ENCODE measurements at regions not wholly inside any gene's neighbourhood (a gene's known extent, or its start where the extent isn't known, plus 50 kb on each side); places are given as distances from the start of the nearest gene placed in this dataset.

DNA sequence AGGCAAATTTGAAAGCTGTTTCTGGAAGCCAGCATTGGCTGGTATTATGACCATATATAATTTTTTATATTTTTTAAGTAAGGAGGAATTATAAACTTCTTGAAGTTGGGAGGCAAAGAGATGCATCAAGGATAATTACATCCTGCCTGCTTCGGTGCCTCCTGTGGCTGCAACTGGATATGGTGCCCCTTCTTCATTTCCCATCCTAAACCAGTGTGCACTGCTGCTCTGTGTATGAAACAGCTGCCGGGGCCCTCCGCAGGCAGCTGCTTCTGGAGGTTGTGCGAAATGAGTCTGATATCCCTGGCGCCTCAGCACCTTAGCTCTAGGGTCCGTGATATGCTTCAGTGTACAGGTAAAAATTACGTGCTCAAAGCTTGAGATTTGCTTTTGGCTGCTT lies 304.2 kb downstream of the ENC1 start:
- DNase-seq = no peak

DNA sequence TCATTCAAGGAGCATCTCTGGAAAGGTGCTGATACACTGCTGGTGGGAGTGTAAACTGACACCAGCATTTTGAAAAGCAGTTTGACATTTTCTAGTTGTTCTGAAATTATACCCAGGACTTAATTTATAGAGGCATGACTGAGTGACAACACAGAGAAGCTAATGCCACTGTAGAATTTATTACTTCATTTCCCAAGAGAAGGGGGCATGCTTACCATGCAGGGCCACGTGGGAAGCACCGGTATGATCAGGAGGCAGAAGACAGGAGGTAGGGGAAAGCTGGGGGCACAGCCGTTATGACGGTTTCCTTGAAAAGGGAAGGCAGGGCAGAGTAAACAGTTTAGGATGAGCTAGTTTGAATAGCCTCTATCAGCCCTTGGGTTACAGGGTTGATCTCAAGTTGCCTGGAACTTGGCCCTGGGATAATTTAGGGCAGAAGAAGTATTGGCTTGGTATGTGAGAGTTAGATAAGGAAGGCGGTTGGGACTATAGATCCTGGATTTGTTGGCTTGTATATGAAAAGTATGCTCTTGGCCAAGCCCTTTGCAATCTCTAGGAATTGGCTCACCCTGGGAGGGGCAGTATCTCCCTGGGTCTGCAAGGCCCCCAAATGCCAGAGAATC lies 305.7 kb downstream of the ENC1 start:
- DNase-seq = no peak

DNA sequence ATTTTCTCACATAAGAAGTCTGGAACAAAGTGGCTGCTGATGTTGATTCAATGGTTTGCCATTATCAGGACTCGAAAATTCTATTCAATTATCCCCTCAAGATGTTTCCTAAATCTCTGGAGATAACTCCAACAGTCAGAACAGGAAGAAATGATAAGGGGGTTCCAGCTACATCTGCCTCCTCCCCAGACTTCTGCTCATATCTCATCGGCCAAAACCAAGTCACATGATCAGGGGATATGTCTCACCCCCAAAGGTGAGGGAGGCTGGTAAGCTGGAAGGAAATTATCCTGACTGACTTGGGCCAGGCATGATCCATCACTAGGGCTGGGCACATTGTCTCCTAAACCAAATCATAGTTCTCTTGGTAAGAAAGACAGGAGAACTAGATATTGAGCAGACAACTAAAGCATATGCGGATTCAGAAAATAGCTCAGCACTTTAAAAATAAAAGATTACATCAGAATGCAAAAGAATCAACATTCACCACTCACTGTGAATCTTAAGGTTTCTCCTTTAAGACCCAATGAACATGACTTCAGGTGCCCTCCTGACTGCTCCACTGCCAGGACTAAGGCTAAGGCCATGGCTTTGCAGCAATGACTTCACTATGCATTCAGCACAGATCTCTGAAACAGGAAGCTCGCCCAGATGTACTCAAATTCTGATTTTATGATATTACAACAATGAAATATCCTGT lies 306.3 kb downstream of the ENC1 start:
- no peak for DNase-seq

GRCh38 chr5:74333430-74333829 lies 307.1 kb downstream of the ENC1 start:
- no peak for DNase-seq

GRCh38 chr5:74332682-74333081 lies 307.8 kb downstream of the ENC1 start:
- DNase-seq = no peak

- no peak for DNase-seq
Measured at GRCh38 chr5:74332006-74332405, 308.5 kb downstream of the ENC1 start.

DNA sequence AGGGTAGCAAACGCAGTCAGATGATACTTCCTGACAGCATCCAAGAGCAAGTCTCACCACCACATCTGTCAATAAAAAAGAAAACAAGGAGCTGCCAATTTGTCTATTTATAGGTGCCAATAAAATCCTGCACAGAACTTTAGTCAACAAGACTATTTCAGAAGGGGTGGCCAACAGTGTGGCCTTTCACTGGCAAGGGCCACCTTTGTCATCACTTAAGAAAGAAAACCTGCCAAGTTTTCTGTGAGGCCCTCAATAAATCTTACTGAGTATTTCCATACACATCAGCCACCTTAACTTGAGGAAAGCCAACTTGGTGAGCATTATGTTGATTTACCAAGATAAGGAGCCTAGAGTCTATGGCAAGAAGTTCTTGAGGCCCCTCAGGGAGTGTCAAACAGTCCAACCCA lies 312.3 kb downstream of the ENC1 start:
- DNase-seq = no peak

GRCh38 chr5:74327339-74327685 lies 313.2 kb downstream of the ENC1 start:
- DNase-seq = no peak

DNA sequence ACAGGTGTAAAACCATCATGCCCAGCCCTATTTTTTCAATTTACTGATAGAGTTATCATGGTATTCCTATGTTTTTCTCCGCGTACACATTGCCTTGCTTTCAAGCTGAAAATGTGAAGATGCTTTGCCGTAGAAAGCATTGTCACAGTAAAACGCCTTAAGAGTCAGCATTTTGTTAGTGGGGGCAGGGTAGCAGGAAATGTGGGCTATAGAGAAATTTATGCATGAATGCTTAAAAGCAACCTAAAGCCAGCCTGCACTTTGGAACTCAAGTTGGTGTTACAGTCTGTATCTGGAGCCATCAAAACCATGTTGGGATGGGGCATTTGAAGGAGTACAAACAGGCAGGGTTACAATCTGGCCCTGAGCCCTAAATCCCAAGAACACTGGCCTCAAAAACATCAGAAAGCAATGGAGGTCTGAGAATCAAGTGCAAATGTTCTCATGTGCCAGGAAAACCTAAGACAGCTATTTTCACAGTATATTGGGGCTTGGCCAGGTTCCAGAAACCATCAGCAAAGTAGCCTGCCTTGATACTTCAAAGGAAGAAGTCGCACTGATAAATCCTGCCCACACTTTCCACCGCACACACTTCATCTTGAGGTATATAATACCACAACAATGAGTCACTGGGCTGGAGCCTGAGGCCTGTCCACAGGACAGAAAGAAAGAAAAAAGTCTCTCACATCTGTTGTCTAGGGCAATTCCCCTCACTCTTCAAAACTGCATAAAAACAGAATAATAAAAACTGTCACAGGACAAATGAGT lies 313.8 kb downstream of the ENC1 start:
- DNase-seq = peak; percentile 2

DNA sequence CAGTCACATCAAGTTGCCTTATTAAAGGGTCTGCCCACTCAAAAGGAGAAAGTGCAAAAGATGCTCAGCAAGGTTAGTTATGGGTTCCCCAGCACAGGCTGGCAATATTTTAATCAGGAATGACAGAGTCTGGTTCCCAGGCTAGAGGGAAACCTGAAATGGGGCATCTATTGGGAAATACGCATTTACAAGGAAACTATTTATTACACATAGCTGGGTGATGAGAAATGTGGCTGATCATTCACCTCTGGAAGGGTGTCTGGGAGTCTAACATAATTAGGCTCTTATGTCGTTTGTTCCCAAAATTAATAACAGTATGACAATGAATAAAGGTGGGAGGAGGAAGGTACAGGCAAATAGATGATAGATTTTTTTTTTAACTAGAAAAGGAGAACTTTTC lies 314.7 kb downstream of the ENC1 start:
- no peak for DNase-seq

DNA sequence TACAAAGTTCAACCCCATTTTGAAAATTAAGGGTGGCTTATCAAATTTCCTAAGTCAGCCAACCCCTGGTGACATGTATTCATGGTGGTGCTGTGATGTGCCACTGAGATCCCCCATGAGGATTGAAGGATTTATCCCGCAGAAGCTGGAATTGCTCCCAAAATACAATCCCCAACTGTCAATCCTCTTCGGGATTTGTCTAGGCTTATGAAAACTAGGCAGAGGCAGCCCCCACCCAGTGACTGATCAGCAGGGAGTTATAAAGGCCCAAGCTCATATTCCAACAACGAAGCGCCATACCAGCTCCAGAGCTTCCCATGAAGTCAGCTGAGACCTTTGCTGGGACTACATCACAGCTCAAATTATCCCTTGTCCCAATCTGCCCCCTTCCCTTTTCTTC lies 316.0 kb downstream of the ENC1 start:
- DNase-seq = no peak

DNA sequence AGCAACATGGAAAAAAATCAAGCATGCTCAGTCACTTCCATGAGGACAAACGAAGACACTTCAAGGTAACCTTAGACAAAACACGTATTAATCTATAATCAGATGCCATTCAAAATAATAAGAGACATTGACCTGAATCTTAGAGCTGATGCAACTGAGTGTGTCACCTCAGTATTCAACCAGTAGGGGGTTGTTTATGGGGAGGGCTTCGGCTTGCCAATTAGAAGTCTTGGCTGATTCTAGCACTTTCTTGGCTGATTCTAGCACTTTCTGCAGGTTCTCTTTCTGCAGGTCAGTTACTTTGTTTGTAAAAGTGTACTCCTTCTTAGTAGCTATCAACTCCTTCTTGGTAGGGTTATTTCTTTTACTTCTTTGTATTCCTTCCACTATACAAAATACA lies 317.6 kb downstream of the ENC1 start:
- DNase-seq = no peak

GRCh38 chr5:74322191-74322590 lies 318.3 kb downstream of the ENC1 start:
- DNase-seq = no peak

DNA sequence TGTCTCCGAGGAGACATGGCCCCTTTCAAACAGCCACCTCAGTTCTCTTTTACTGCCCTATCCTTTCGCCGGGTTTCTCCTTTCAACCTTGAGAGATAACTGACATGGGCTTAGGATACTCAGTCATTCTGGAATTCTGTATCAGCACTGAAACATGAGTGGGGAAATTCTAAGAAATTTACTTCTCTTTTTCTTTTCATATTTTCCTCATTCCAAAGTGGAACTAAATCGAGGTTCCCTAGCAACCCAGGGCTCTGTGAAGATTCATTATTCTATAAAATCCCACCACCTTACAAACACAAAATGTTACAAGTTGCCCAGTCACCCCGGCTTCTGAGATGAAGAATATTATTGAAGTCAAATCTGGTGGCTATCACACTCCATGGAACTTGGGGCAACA lies 319.2 kb downstream of the ENC1 start:
- no peak for DNase-seq

DNA sequence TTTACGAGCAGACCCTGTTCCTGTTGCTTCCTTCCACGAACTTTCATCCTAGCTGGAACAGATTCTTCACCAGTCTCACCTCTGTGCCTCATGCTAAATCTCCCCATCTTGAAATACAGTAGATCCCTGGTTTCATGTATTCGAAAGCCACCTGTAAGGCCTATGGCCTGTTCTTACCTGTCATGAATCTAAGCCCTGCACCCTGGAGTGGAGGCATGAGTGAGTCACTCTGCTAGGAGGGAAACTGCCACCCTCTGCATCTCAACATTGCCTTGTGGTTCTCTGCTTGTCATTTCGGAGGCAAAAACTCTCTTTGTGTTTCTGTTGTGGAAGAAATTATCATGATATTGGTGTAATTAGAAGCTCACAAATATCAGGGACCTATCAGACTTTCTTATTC lies 320.0 kb downstream of the ENC1 start:
- DNase-seq = no peak

DNA sequence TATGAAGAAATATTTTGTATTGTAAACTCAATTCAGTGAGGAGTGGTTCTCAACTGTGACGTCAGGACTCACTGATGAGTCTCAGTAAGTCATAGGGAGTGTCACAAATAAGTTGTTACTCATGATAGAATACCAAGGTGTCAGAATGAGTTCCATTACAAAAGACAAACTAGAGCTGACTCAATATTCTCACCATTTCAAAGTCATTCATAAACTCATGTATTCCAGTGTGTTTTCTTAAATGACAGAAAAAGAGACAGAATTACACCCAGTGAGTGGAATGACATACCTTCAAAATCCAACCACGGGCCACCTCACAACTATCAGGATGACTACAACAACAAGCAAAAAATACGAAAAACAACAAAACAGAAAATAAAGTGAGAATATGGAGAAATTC lies 321.5 kb downstream of the ENC1 start:
- no peak for DNase-seq

DNA sequence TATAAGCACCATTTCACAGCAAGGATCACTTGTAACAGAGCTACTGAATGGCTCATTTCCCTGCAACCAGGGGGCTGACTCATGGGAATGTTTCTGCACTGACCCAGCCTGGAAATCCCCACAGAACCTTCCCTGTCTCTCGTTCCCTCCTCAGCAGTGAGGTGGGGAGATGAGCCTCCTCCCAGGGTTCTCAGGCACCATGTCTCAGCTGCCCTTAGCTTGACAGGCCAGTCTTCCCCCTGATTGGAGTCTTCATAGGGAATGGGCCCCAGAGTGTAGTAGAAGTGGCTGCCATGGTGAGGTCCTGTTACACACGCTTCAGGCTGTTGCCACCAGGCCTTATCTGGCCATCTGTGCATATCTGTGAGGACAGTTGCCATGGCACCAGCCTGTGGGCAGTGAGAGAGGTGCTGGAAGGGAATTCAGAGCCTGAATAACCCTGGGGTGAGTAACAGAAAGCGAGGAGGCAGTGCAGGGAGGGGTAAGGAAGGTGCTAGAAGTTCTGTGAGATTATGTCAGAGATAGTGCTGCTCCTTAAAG lies 324.4 kb downstream of the ENC1 start:
- no peak for DNase-seq

DNA sequence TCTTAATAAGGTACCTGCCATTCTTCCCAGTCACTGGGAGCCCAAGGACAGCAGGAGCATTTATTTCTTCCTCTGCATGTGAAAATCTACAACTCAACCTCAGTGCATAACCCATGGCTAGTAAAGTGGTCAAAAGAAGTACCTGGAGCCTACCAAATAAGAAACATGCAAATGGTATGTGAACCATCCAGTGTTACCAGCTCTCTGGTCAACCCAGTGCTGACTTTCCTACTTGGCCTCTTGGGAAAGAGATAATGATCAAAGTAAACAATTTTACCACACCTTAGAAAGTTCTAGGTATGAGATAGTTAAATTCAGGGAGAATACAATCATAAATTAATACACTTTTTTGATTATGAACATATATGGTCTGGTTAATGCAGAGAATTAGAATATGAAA lies 325.6 kb downstream of the ENC1 start:
- DNase-seq = no peak

- no peak for DNase-seq
Measured at GRCh38 chr5:74313896-74314295, 326.6 kb downstream of the ENC1 start.

DNA sequence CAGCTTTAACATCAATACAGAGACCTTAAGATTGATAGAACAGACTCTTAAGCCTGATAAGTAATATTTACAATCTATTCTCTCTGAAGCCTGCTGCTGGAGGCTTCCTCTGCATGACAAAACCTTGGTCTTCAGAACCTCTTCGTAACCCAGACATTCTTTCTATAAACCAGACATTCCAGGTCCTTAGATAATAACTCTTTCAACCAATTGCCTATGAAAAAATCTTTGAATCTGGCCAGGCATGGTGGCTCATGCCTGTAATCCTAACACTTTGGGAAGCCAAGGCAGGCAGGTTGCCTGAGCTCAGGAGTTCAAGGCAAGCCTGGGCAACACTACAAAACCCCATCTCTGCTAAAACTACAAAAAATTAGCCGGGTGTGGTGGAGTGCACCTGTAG lies 327.8 kb downstream of the ENC1 start:
- DNase-seq = no peak

DNA sequence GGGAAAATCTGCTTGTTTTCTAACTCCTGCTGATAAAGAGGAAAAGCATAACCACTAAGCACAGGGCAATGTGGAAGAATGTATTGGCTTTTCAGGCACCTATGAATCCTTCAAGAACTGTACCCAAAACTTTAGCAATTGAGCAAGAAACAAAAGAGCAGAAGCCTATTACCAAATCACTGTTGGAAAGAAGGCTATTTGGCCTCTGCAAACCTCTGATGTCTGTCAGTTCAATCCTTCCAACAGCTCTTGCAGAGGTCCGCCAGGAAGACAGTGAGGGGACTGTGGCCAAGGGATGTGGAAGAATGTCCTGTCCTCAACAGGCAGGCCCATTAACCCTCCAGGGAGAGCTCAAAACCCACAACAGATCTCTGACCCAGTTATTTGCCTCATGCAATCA lies 328.6 kb downstream of the ENC1 start:
- no peak for DNase-seq

GRCh38 chr5:74310997-74311930 lies 329.3 kb downstream of the ENC1 start:
- DNase-seq = no peak

- DNase-seq = no peak
Measured at GRCh38 chr5:74310386-74310785, 330.1 kb downstream of the ENC1 start.

Data from activated effector memory CD4-positive, alpha-beta T cell treated with Interleukin-2 at 50 U/mL for 16 hours (primary cell).